ENCODE measurements at regions not wholly inside any gene's neighbourhood (a gene's known extent, or its start where the extent isn't known, plus 50 kb on each side); places are given as distances from the start of the nearest gene placed in this dataset.

GRCh38 chr6:127015858-127016257 is 102.6 kb upstream of the RSPO3 start:
- ChIA-PET POLR2A (no interaction called here), CTCF (no interaction called here), RAD21 (ENCODE audit: low non-redundant PET in 1 of 2, low total read pairs in 2 of 2, uncharacterized antibody in 2 of 2, unreplicated experiment in 2 of 2) (no interaction called here)
- Histone ChIP-seq H2AFZ (ENCODE audit: low read depth, low read length, poor library complexity, severe bottlenecking) (no peak overlapping the region), H3K4me1 (ENCODE audit: control insufficient read depth in 1 of 2, insufficient read depth in 2 of 2, low read length in 2 of 2) (no peaks in the 10 kb centered on the region), H3K4me2 (ENCODE audit: low read length) (no peak overlapping the region), H3K36me3 (ENCODE audit: control insufficient read depth in 1 of 2, insufficient read depth in 2 of 2, low read length in 2 of 2) (no peaks in the 10 kb centered on the region), H3K27me3 (ENCODE audit: insufficient read depth, low read length) (no peaks in the 10 kb centered on the region), H3K9me2 (ENCODE audit: insufficient read depth) (no peaks in the 10 kb centered on the region), H3K4me3 (replicated peaks in 1 of 2; ENCODE audit: low read depth in 1 of 2, low read length in 2 of 2) (no peak overlapping the region), H3K79me2 (ENCODE audit: insufficient read depth, low read length) (no peaks in the 10 kb centered on the region), H3K9ac (ENCODE audit: low read length) (no peak overlapping the region), H3K9me3 (ENCODE audit: control insufficient read depth in 1 of 2, insufficient read depth in 1 of 2, low read depth in 1 of 2, low read length in 2 of 2) (no peaks in the 10 kb centered on the region), H3K27ac (ENCODE audit: low read depth, low read length) (no peak overlapping the region), H4K20me1 (ENCODE audit: insufficient read depth) (no peaks in the 10 kb centered on the region)
- DNase-seq (ENCODE audit: low read depth, low spot score) = no peak
- no peak for TF ChIP-seq EZH2phosphoT487 (IDR thresholded peaks at IDR 0.05; ENCODE audit: borderline replicate concordance)
- TF ChIP-seq SP1 (IDR thresholded peaks at IDR 0.05; ENCODE audit: low read depth) = no peak
- no peak for TF ChIP-seq ZBTB33 (IDR thresholded peaks at IDR 0.05; ENCODE audit: extremely low read depth, insufficient replicate concordance, low read length)
- TF ChIP-seq EZH2 (IDR thresholded peaks at IDR 0.05) = no peak
- no peak for TF ChIP-seq POLR2AphosphoS5 (IDR thresholded peaks at IDR 0.05; ENCODE audit: low read depth, low read length)
- no peak for TF ChIP-seq CBX3 (IDR thresholded peaks at IDR 0.05; ENCODE audit: low read depth)
- TF ChIP-seq, protein P1, sequence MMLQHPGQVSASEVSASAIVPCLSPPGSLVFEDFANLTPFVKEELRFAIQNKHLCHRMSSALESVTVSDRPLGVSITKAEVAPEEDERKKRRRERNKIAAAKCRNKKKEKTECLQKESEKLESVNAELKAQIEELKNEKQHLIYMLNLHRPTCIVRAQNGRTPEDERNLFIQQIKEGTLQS (IDR thresholded peaks at IDR 0.05) = no peak
- TF ChIP-seq SIN3A (IDR thresholded peaks at IDR 0.05; ENCODE audit: low read depth) = no peak
- no peak for TF ChIP-seq CEBPB (IDR thresholded peaks at IDR 0.05; ENCODE audit: low read depth)
- TF ChIP-seq ELF1 (IDR thresholded peaks at IDR 0.05; ENCODE audit: borderline replicate concordance, low read depth) = no peak
- TF ChIP-seq SRF (IDR thresholded peaks at IDR 0.05; ENCODE audit: low read depth) = no peak
- intact Hi-C loops (cut with micrococcal nuclease) = no loop called here
- no TSS peak for BruUV-seq (replicated peaks)
- ATAC-seq = no peak
